ENCODE measurements at regions not wholly inside any gene's neighbourhood (a gene's known extent, or its start where the extent isn't known, plus 50 kb on each side); places are given as distances from the start of the nearest gene placed in this dataset.

DNA sequence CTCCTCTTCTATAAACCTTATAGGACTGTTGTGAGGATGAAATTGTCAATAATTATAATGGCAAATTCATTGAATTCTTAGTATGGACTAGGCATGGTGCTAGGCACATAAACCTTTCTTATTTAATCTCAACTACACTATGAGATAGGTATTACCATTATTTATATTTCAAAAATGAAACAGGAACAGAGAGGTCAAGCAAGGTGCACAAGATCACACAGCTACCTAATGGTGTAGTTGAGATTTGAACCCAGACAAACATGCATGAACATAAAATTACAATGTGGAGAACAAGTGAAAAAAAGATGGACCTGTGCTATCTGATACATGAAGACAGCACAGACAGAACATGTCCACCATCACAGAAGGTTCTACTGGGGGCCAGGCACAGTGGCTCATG, 156.7 kb downstream of the AXIN2 start:
- no peak for DNase-seq

GRCh38 chr17:65403626-65404025, 157.8 kb downstream of the AXIN2 start:
- no peak for DNase-seq

- no peak for DNase-seq
Observed at GRCh38 chr17:65402513-65403496, 158.6 kb downstream of the AXIN2 start.

DNA sequence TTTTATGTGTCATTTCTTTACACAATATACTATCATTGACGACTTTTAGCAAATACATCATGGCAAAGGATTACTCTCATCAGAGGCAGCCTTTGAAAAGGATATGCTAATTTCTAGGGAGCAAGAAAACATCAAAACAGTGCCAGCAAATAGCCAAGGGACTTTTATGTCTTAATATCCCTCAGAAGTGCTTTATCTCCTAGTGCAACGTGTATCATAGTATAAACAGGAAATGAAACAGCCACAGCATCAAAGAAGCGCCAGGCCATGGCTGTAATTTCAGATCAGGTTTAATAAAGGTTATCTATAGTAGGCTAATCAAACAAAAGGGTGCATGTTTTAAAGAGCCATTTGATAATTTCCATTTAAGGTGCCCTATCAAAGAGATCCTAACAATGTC, 159.9 kb downstream of the AXIN2 start:
- no peak for DNase-seq

DNA sequence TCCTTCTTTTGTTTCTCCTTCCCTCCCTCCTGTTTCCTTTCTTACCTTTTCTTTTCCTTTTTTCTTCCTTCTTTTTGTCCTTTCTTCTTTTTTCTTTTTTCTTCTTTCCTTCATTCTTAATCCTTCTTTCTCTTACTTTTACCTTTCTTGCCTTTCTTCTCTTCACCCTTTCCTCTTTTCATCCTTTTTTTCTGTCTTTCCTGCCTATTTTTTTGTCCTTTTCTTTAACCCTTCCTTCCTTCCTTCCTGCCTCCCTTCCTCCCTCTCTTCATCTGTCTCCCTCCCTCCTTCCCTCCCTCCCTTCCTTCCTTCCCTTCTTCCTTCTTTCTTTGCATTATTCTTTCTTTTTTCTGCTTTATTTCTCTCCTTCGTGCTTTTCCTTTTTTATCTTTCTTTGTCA, 160.7 kb downstream of the AXIN2 start:
- no peak for DNase-seq

DNA sequence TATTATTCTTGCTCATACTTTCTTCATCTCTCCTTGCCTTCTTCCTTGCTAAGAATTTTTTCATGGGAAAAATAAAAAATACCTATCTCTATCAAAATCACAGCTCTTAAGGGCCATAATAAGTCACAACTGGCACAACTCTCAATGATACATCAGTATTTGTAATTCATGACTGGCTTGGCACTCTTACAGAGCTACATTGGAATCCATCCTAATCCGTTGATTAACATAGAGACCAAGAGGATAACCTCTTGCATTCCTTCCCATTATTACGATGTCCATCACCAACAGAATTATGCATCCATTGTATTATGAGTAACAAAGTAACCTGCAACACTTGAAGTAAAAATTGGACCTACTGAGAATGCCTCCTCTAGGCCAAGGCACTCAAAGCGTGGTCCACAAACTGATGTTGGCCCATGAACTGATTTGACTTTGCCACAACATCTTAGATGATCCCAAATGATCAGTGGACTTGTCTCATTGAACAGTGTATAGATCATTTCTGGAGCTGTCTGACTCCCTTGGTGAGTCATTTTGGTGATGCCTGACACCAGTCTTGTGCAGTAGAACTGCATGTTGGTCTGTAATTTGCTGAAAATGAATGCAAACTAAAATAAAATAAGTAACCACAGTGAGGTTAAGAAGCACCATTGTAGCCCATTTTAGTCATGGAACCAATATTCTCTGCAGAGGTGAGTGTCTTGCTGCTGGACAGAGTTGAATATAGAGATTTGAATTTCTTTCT, 163.2 kb downstream of the AXIN2 start:
- DNase-seq, result no peak

- no peak for DNase-seq
Observed at GRCh38 chr17:65395924-65396323, 165.5 kb downstream of the AXIN2 start.

- DNase-seq, result no peak
Observed at GRCh38 chr17:65394811-65395472, 166.5 kb downstream of the AXIN2 start.

- DNase-seq, result no peak
Observed at GRCh38 chr17:65393514-65393913, 167.9 kb downstream of the AXIN2 start.

DNA sequence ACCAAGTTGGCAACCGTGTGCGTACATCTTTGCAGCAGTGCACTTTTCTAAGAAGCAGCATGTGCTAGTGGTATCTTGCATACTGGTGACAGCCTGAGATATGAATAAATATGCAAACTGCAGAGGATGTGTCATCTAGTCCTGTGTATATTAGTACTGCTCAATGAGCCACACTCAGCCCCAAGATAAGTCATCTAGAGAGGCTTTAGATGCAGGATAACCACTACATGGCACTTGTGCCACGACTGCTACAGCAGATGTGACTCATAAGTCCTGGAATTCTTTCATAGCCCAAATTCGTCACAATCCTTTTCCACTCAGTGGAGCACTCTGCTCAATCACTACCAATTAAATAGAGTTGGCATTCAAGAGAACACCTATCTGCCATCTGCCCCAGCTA, 171.5 kb downstream of the AXIN2 start:
- no peak for DNase-seq

- DNase-seq, result no peak
Observed at GRCh38 chr17:65389426-65389825, 172.0 kb downstream of the AXIN2 start.

DNA sequence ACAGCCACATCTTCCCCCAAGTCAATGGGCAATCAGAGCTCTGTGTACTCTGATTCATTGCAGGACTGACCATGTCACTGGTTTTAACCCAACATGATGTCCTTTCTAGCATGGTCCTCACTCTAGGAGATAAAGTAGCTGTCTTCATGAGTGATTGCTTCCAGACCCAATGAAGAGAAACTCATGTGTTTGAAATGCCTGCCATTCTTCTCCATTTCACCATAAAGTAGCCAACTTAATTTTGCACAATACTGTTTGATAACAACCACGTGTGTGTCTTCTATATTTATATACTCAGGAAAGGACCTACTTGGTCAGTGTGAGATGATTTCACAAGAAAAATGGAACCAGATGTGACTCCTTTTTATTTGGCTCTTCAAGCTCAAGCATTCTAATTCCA, 172.5 kb downstream of the AXIN2 start:
- no peak for DNase-seq

DNA sequence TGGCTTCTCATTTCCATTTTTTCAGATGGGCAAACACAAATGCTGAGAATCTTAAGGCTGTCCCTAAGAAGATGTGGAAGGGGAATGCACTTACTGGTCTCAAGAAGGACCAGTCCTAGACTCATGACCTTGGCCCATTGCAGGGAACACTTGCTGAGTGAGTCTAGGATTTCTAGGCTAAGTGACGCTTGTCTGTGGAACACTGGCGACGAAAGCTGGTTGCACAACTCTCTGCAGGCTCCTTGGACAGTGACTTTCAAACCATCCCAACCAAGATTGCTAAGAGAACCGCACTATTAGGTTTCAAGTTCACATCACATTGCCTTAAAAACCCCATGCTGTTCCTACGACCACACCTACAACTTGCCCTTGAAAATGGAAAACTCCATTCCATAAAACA, 174.1 kb downstream of the AXIN2 start:
- DNase-seq, result no peak

GRCh38 chr17:65385726-65386125, 175.7 kb downstream of the AXIN2 start:
- DNase-seq, result no peak

GRCh38 chr17:65385071-65385470, 176.4 kb downstream of the AXIN2 start:
- DNase-seq, result no peak

DNA sequence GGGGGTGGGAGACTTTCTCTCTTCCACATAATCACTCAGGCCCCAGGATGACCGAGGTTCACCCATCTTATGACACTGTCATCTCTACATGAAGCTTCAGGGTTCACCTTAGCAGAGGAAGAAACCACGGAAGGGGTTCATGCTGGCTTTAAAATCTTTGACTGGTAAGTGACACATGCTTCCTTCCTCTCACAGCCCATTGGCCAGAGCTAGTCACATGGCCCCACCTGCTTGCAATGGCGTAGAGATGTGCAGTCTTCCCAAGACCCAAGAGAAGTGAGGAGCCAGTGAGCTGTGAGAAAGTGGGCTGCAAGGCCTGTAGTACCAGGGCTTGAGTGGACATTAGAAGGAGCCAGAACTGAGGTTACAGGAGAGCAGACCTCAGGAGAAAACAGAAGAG, 180.3 kb downstream of the AXIN2 start:
- no peak for DNase-seq

DNA sequence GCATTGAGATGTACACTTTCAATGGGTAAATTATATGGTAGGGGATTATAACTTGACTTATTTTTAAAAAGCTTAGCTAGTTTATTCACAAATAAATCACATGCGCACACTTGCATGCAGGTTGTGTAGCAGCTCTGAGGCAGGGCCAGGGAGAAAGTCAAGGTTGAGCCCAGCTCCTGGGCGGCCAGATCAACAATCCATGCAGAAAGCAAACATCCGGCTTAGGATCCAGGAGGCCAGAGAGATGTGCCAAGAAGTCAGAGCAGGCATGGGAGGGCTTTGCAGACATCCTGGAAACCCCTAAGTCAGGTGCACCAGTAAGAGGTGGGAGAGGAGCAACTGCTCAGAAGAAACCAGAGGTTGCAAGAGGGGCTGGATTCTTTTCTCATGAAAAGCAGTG, 186.5 kb downstream of the AXIN2 start:
- no peak for DNase-seq

DNA sequence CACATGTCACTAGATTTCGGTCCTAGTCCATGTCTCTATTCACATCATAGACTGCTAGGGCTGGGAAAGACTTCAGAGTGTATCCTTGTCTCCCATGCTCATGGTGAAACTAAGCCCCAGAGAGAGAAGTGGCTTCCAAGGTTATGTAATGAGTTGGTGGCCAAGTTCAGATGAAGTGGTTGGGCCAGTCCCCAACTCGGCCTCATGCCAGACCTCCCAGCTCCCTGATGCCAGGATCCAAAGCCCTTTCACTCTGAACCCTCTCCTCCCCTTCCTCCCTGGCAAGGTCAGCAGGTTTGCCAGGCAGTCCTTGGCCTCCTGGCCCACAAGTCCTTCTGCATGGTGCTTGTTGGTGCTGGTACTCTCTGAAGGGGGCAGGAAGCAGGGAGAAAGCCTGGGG, 189.7 kb downstream of the AXIN2 start:
- DNase-seq, result no peak

DNA sequence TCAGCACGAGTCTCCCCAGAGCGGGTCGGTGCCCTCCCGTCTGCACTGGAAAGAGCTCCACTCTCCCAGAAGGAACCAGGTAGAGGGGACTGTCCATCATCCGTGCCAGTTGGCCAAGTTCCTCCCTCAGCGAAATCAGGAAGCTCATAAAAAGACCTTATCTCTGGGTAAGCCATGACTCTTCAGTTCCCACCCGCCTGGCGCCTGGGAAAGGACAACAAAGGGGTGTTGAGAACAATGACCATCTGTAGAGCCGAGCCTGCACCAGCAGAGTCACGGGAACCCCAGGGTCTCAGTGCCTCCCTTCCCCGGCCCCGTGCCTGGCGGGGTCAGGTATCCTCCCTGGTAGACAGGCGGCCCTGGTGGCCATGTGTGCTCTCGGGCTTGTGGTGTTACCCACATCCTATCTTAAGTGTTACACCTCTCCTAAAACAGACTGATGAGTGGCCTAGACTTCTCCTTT, 190.7 kb downstream of the AXIN2 start:
- no peak for DNase-seq

GRCh38 chr17:65368341-65368740, 193.1 kb downstream of the AXIN2 start:
- DNase-seq, result no peak

DNA sequence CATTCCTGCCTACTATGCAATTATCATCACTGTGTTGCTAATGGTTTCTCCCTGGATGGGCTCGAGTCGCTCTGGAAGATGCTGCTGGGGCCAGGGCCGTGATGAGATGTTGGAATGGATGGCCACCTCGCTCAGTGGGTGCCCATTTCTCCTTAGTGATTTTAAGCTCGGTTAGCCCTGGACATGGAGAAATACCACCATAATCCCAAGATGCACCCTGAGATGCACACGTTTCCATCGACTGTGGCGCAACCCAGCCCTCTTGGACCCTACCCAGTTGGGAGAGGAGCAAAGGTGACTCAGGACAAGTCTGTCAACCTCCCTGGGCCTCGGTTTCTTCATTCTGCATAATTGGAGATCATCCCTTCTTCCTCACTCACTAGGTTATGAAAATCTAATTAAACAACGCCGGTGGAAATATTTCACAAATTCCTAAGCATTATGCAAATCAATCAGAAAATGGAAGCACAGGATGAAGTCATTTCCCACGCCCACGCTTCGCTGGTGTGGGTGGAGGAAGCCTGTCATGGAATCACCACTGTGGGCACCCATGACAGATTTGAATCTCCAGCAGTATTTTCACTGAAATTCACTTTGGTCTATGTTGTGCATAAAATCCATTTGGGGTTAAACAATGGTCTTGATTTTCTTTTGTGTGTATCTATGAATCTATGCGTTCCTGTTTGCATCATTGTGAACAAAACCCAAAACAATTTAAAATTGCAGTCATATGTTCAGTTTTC, 195.2 kb downstream of the AXIN2 start:
- DNase-seq, result no peak

DNA sequence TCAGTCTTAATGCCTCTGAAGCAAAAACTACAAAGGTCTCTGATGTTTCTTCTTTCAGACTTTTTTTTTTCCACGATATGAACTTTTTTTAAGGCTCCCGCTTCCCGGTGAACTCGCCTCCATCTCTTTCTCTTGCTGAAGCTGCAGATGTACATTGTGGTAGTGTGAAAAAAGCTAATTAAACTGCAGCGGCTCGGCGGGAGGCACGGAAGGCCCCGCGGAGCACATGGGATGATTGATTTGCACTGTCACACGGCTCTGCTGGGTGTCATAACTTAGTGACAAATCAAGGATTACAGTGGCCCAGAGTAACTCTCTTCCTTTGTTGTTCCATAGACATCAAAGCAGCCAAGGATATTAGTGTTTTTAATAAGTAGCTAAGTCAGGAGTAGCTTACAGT, 196.3 kb downstream of the AXIN2 start:
- DNase-seq, result no peak

DNA sequence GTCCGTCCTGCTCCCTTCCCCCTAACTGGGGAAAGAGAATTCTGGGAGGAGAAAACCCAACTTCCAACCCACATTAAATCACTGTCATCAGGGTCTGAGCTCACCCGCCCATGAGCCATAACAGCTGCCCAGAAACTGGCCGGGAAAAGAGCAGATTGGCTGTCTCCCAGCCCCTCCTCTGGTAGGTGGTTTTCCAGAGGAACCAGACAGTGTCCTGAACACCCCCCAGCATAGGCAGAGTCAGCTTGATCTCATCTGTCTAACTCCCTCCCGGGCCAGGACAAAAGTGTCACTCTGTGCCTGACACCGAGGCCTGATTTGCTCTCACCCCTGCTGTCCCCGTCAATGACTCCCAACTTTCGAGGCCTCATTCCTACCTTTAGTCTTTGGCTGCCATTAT, 197.0 kb downstream of the AXIN2 start:
- DNase-seq, result no peak
